Stimulated activated CD4-positive, alpha-beta T cell treated with anti-CD3 and anti-CD28 coated beads, Interleukin-2, amount 100 ng/mL, for 24 hours (primary cell): ENCODE measurements at regions not wholly inside any gene's neighbourhood (a gene's known extent, or its start where the extent isn't known, plus 50 kb on each side); places are given as distances from the start of the nearest gene placed in this dataset.
A peak's percentile ranks its signal among the peaks of the same experiment; 100 is the strongest.

Experiments
- DNase-seq, 2 donors: peaks; one replicate each; pipeline ENCODE4 v3.0.0-alpha.2; 2020

DNA sequence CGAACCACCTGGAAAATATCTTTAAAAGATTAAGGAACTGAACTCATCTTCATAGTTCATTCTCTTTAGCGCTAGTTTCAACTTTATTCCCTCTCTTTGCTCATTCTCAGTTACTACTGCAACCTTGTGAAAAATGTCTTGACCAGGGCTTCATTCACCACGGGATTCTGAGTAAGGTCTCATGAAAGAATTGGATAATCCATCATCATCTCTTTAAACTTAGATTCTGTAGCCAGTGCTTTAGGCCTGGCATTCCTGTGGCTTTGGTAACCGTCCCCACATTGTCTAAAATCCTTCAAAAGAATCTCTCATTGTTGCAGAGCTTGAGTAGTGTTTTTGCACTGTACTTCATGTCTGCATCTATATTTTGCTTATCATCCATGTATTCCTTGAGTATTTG, 229.5 kb downstream of the ETAA1 start:
- DNase-seq = no peak

GRCh38 chr2:67627456-67628207, 230.5 kb downstream of the ETAA1 start:
- no peak for DNase-seq

DNA sequence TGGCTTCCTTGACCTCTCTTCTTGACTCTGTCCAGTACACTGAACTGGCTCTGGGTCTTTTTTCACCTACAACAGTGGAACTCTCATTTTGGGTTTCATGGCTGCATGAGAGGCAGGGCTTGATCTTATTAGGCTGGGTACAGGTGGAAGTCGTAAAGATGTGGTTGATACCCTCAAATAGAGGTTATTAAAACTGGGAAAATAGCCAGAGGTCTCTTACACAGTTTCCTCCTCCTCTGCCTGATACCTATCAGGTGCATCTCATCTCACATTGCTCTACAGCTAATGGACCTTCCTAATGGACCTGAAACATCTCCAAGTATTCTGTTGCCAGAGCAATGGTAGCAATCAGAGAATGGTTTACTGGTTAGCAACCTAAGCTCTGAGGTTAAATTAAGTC, 231.8 kb downstream of the ETAA1 start:
- DNase-seq = no peak

DNA sequence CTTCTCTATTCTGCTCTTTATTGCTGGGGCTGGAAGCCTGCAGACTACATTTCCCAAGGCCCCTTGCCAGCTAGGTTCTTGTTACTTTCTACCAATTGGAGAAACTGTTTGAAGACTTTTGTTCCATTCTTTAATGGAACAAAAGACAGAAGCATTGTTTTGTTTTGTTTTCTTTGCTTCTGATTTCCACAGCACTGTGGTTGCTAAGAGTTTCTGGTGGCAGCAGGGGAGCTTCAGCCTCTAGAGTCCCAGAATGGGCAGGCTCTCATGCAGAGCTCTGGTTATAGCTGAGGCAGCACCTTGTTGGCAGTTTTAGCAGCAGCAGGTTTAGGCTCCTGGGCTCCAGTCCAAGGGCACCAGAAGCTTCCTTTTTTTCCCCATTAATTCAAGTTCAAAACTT, 234.3 kb downstream of the ETAA1 start:
- DNase-seq = no peak

DNA sequence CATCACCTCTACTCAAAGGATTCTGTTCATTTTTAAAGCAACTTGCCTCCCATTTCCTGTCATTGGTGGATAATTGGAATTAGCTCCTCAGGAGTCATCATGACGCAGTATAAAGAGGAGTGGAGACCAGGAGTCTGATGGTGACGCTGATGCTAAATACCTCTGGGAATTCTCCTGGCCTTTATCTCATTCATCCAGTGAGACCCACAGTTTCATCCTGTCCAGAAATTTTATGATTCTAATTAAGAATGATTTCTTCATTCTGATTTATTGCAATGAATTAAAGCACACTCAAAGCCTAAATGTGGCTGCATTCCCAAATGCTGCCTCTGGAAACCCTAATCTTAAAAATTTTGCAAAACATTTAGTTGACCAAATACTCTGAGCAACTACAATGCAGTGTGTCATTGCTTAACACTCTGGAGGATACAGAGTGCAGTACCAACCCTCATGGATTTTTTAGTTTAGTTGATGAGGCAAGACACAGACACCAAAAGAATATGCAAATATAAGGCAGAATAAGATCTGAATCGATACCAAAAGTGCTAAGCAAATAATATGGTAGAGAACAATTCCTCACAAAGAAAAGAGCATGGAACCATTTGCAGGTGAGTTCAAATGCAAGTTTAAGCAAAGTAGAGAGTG, 236.2 kb downstream of the ETAA1 start:
- no peak for DNase-seq

- DNase-seq = no peak
These were observed 241.0 kb downstream of the ETAA1 start for GRCh38 chr2:67638146-67638545.

GRCh38 chr2:67641312-67642045, 244.3 kb downstream of the ETAA1 start:
- no peak for DNase-seq

- no peak for DNase-seq
These were observed 244.9 kb downstream of the ETAA1 start for GRCh38 chr2:67642046-67642382.

DNA sequence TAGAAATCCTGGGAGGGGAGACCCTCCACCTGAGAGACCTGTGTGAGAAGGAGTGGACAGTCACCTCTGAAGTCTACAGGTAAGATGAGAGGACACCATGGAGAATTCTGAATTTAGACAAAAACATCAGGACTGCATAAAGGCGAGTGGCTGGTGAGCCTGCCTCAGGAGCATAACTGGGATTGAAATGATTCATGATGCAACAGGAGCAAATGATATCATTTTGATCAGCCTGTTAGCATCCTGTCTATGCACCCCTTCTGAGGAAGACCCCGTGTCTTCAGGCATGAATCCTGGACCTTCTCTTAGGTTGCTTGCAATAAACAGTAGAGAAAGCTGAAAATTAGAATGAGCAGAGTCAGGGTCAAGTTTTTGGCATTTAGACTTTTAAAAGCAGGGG, 245.8 kb downstream of the ETAA1 start:
- DNase-seq = no peak

GRCh38 chr2:67645280-67646138, 248.4 kb downstream of the ETAA1 start:
- DNase-seq = no peak

DNA sequence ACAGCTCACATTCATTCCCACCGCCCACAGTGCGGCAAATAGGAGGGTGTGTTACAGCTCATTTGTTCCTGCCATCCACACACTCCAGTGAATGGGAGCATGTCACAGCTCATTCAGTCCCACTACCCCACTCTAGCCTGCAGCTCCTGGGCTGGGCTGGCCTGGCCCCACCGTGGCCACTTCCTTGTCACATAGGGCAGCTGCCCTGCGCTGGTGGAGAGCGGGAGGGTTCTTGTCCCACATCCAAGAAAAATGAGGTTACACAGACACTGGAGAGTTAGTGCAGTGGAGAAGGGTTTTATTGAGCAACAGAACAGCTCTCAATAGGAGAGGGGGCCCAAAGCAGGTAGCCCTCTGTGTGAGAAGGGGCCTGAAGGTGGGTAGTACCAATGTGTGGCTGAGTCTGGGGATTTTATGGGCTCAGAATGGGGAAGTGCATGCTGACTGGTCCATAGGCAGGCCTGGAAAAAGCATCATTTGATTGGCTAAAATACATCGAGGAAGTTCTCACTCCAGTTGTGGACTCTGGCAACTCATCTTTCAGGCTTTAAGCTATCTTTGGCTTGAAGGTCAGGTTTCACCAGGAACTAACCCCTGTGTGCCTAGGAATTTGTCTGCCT, 249.7 kb downstream of the ETAA1 start:
- no peak for DNase-seq

DNA sequence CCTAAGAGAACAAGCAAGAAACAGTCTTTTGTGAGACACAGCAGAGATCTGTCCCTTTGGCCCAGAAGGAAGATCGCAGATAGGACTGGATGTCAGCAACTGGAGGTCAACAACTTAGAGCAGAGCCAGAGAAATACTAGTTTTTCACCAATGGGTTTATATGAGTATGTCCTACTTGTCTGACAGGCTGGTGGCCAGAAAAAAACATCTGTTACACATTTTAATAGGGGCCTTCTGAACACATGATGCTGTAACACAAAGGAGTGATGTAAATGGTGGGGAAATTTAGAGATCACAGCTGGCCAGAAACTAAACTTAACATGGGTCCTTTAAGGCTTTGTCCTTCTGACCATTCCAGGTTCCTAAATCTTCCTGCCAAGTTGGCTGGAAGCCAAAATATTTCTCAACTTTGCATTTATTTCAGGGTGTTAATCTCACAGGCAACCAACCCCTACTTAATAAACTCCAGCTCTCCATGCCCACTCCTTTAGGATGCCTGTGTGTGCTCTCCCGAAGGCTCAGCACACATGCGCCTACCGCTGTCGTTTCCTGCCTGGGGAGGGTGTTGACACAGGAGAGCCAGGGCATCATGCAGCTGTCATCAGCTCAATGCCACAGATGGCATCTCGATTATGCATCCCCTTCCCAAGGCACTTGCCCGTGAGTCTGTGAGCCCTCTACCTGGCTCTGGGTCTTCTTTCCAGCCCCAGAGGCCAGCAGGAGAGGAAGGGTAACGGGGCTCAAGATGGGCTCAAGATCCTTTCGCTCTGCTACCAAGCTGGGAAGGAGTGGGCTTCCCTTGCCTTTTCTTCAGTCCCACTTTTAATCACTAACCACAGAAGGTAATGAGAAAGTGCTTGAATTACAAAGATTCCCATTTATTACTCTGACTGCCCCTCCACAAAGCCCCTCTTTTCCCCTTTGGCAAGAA, 252.5 kb downstream of the ETAA1 start:
- no peak for DNase-seq

- peak in 1 of 2 donors; percentile 1 for DNase-seq
These were observed 253.4 kb downstream of the ETAA1 start for GRCh38 chr2:67650291-67651133.

- no peak for DNase-seq
These were observed 254.4 kb downstream of the ETAA1 start for GRCh38 chr2:67651565-67651964.

GRCh38 chr2:67652679-67653078, 255.5 kb downstream of the ETAA1 start:
- no peak for DNase-seq

GRCh38 chr2:67656875-67657274, 259.7 kb downstream of the ETAA1 start:
- DNase-seq = no peak

- no peak for DNase-seq
These were observed 261.7 kb downstream of the ETAA1 start for GRCh38 chr2:67658820-67659219.

GRCh38 chr2:67660015-67660602, 263.0 kb downstream of the ETAA1 start:
- no peak for DNase-seq

- DNase-seq = no peak
These were observed 263.7 kb downstream of the ETAA1 start for GRCh38 chr2:67660871-67661270.

- DNase-seq = no peak
These were observed 265.1 kb downstream of the ETAA1 start for GRCh38 chr2:67662222-67662621.
